ENCODE measurements at regions not wholly inside any gene's neighbourhood (a gene's known extent, or its start where the extent isn't known, plus 50 kb on each side); places are given as distances from the start of the nearest gene placed in this dataset.

DNA sequence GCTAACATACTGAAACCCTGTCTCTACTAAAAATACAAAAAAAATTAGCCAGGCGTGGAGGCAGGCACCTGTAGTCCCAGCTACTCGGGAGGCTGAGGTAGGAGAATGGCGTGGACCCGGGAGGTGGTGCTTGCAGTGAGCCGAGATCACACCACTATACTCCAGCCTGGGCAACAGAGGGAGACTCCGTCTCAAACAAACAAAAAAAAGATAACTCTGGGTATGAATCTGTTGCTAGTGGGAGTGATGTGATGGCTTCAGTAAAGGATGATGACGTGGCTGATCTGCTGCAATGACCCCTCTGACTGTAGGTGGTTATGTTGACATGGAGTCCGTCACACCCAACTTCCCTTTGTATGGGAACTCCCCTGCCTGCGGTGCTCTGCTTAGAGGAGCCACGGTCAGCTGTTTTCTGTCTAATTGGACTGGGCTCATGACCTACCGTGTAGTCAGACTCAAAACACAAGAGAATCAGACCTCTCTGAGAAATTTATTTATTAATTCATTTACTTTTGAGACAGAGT lies 59.1 kb upstream of the MED13L start:
- TF ChIP-seq CTCF (IDR thresholded peaks at IDR 0.05) (peak; percentile 15), EZH2 (IDR thresholded peaks at IDR 0.05; ENCODE audit: borderline replicate concordance, insufficient read depth, low read depth, low read length, poor library complexity, severe bottlenecking) (no peak)

All from B cell (primary cell).